ENCODE measurements at regions not wholly inside any gene's neighbourhood (a gene's known extent, or its start where the extent isn't known, plus 50 kb on each side); places are given as distances from the start of the nearest gene placed in this dataset.
"Not testable (repeated sequence)": the region's sequence is repeated elsewhere in the genome, so short reads cannot be mapped to it uniquely, and the experiment has no call there.

- H3K4me2 ChIP-seq (ENCODE audit: low read length), result no peak overlapping the region
- H3K4me1 Mint-ChIP-seq (ENCODE audit: low read depth, unreplicated experiment), result peaks cover 33% of the 10 kb centered on the region
These were observed 69.8 kb upstream of the ARL8B start for GRCh38 chr3:5052247-5052646.

DNA sequence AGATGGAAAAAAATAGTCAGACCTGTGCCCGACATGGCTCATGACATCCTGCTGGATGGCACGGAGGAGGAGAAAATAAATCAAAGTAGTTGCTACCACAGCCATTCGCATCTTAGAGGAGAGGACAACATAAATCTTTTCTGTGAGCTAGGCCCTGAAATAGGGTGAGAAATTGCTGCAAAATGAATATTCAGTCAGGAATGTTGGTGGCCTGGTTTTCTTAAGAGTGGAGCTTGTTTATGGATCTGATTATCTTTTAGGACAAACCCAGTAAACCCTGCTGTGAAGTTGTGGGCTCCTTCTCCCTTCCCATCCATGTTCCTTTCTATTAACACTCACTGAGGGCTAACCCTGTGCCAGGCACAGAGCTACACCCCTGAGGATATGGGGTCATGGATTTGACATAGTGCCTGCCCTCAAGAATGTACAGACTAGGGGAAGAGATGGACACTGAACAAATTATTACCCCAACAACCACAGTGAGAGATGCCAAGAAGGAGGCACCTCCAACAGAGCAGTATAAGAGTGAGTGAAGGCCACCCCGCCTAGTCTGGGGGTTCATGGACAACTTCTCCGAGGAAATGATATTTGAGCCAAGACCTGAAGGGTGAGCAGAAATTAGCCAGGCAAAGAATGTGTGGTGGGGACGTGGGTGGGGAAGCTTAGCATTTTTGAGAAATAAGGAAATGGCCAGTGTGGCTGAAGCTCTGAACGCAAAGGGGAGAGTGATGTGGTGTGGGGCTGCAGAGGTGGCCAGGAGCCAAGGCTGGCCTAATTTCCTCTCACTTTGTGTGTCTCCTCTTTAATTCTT, 68.9 kb upstream of the ARL8B start:
- peak overlapping the region; percentile 52 for H3K4me2 ChIP-seq (ENCODE audit: low read length)
- no peaks in the 10 kb centered on the region for H3K36me3 ChIP-seq (ENCODE audit: insufficient read depth, low read length)
- Mint-ChIP-seq H3K27me3 (ENCODE audit: low read depth, unreplicated experiment) (peaks cover 2% of the 10 kb centered on the region), H3K9me3 (ENCODE audit: unreplicated experiment) (no peaks in the 10 kb centered on the region), H3K4me1 (ENCODE audit: low read depth, unreplicated experiment) (peaks cover 39% of the 10 kb centered on the region), H3K4me3 (ENCODE audit: unreplicated experiment) (no peak overlapping the region), H3K27ac (ENCODE audit: unreplicated experiment) (peak overlapping the region; percentile 94), H3K36me3 (ENCODE audit: low read depth, unreplicated experiment) (no peaks in the 10 kb centered on the region)
- H3K9ac ChIP-seq (ENCODE audit: low read length), result peak overlapping the region; percentile 58
- peak overlapping the region; percentile 13 for H2AFZ ChIP-seq (ENCODE audit: low read depth, low read length)
- H3K4me3 ChIP-seq (ENCODE audit: insufficient read depth, low read depth, low read length), result no peak overlapping the region
- no peak for FAIRE-seq
- H3K27me3 ChIP-seq (ENCODE audit: insufficient read depth, low read length), result no peaks in the 10 kb centered on the region
- no peaks in the 10 kb centered on the region for H3K79me2 ChIP-seq (ENCODE audit: insufficient read depth, low read length)
- peaks cover 18% of the 10 kb centered on the region for H3K4me1 ChIP-seq (ENCODE audit: insufficient read depth, low read length)
- peak overlapping the region; percentile 73 for H3K27ac ChIP-seq (ENCODE audit: low read depth, low read length)
- no peak for TF ChIP-seq EZH2 (IDR thresholded peaks at IDR 0.05; ENCODE audit: insufficient read depth, low read length)
- TF ChIP-seq, protein P1, sequence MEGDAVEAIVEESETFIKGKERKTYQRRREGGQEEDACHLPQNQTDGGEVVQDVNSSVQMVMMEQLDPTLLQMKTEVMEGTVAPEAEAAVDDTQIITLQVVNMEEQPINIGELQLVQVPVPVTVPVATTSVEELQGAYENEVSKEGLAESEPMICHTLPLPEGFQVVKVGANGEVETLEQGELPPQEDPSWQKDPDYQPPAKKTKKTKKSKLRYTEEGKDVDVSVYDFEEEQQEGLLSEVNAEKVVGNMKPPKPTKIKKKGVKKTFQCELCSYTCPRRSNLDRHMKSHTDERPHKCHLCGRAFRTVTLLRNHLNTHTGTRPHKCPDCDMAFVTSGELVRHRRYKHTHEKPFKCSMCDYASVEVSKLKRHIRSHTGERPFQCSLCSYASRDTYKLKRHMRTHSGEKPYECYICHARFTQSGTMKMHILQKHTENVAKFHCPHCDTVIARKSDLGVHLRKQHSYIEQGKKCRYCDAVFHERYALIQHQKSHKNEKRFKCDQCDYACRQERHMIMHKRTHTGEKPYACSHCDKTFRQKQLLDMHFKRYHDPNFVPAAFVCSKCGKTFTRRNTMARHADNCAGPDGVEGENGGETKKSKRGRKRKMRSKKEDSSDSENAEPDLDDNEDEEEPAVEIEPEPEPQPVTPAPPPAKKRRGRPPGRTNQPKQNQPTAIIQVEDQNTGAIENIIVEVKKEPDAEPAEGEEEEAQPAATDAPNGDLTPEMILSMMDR (IDR thresholded peaks at IDR 0.05; ENCODE audit: insufficient read depth, low read depth, low read length), result no peak
- no peaks in the 10 kb centered on the region for H3K9me3 ChIP-seq (ENCODE audit: insufficient read depth, low read depth, low read length)
- peak; percentile 95 for DNase-seq (ENCODE audit: low read depth)
- H4K20me1 ChIP-seq (ENCODE audit: insufficient read depth, low read length), result no peaks in the 10 kb centered on the region

More at GRCh38 chr3:5052247-5052646, 69.8 kb upstream of the ARL8B start:
- H3K36me3 Mint-ChIP-seq (ENCODE audit: low read depth, unreplicated experiment), result no peaks in the 10 kb centered on the region
- Histone ChIP-seq H3K4me3 (ENCODE audit: insufficient read depth, low read depth, low read length) (no peak overlapping the region), H3K27me3 (ENCODE audit: insufficient read depth, low read length) (no peaks in the 10 kb centered on the region), H3K27ac (ENCODE audit: low read depth, low read length) (no peak overlapping the region), H3K4me1 (ENCODE audit: insufficient read depth, low read length) (peaks cover 14% of the 10 kb centered on the region), H3K9me3 (ENCODE audit: insufficient read depth, low read depth, low read length) (no peaks in the 10 kb centered on the region), H3K36me3 (ENCODE audit: insufficient read depth, low read length) (no peaks in the 10 kb centered on the region), H2AFZ (ENCODE audit: low read depth, low read length) (no peak overlapping the region), H4K20me1 (ENCODE audit: insufficient read depth, low read length) (no peaks in the 10 kb centered on the region), H3K9ac (ENCODE audit: low read length) (no peak overlapping the region), H3K79me2 (ENCODE audit: insufficient read depth, low read length) (no peaks in the 10 kb centered on the region)
- FAIRE-seq, result no peak
- DNase-seq (ENCODE audit: low read depth), result no peak
- TF ChIP-seq, protein P1 (IDR thresholded peaks at IDR 0.05; ENCODE audit: insufficient read depth, low read depth, low read length), result no peak
- no peak for TF ChIP-seq EZH2 (IDR thresholded peaks at IDR 0.05; ENCODE audit: insufficient read depth, low read length)
- no peaks in the 10 kb centered on the region for H3K9me3 Mint-ChIP-seq (ENCODE audit: unreplicated experiment)
- no peak overlapping the region for H3K4me3 Mint-ChIP-seq (ENCODE audit: unreplicated experiment)
- H3K27me3 Mint-ChIP-seq (ENCODE audit: low read depth, unreplicated experiment), result peaks cover 2% of the 10 kb centered on the region
- H3K27ac Mint-ChIP-seq (ENCODE audit: unreplicated experiment), result peak overlapping the region; percentile 94

GRCh38 chr3:5054098-5054497, 68.0 kb upstream of the ARL8B start:
- no peak overlapping the region for H3K4me2 ChIP-seq (ENCODE audit: low read length)

DNA sequence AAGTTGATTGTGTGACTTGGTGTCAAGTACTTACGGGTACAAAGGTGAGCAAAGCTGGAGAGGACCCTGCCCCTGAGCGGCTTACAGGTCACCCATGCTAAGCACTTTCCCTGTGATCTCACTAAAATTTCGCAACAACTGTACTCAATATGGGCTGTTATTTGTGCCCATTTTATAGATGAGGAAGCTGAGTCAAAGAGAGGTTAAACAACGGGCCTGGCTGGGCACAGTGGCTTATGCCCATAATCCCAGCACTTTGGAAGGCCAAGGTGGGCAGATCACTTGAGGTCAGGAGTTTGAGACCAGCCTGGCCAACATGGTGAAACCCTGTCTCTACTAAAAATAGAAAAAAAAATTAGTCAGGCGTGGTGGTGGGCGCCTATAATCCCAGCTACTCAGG, 67.5 kb upstream of the ARL8B start:
- H3K27ac ChIP-seq (ENCODE audit: low read depth, low read length); H3K27me3 Mint-ChIP-seq (ENCODE audit: low read depth, unreplicated experiment); H3K27me3 ChIP-seq (ENCODE audit: insufficient read depth, low read length); H3K9me3 ChIP-seq (ENCODE audit: insufficient read depth, low read depth, low read length); DNase-seq (ENCODE audit: low read depth); H3K9me3 Mint-ChIP-seq (ENCODE audit: unreplicated experiment); H3K36me3 Mint-ChIP-seq (ENCODE audit: low read depth, unreplicated experiment); H3K4me3 Mint-ChIP-seq (ENCODE audit: unreplicated experiment); FAIRE-seq; H3K27ac Mint-ChIP-seq (ENCODE audit: unreplicated experiment); H3K4me2 ChIP-seq (ENCODE audit: low read length); H4K20me1 ChIP-seq (ENCODE audit: insufficient read depth, low read length); H3K79me2 ChIP-seq (ENCODE audit: insufficient read depth, low read length); H2AFZ ChIP-seq (ENCODE audit: low read depth, low read length); H3K36me3 ChIP-seq (ENCODE audit: insufficient read depth, low read length); H3K9ac ChIP-seq (ENCODE audit: low read length); H3K4me3 ChIP-seq (ENCODE audit: insufficient read depth, low read depth, low read length): not testable (repeated sequence)
- peaks cover 43% of the 10 kb centered on the region for H3K4me1 Mint-ChIP-seq (ENCODE audit: low read depth, unreplicated experiment)
- H3K4me1 ChIP-seq (ENCODE audit: insufficient read depth, low read length), result peaks cover 23% of the 10 kb centered on the region

More at GRCh38 chr3:5054098-5054497, 68.0 kb upstream of the ARL8B start:
- DNase-seq (ENCODE audit: low read depth) (no peak), FAIRE-seq (no peak)
- Mint-ChIP-seq H3K4me1 (ENCODE audit: low read depth, unreplicated experiment) (peaks cover 43% of the 10 kb centered on the region), H3K9me3 (ENCODE audit: unreplicated experiment) (no peaks in the 10 kb centered on the region), H3K36me3 (ENCODE audit: low read depth, unreplicated experiment) (no peaks in the 10 kb centered on the region), H3K27ac (ENCODE audit: unreplicated experiment) (peak overlapping the region; percentile 94), H3K4me3 (ENCODE audit: unreplicated experiment) (no peak overlapping the region), H3K27me3 (ENCODE audit: low read depth, unreplicated experiment) (no peaks in the 10 kb centered on the region)
- H3K79me2 ChIP-seq (ENCODE audit: insufficient read depth, low read length), result no peaks in the 10 kb centered on the region
- H2AFZ ChIP-seq (ENCODE audit: low read depth, low read length), result no peak overlapping the region
- no peaks in the 10 kb centered on the region for H3K9me3 ChIP-seq (ENCODE audit: insufficient read depth, low read depth, low read length)
- no peak overlapping the region for H3K4me3 ChIP-seq (ENCODE audit: insufficient read depth, low read depth, low read length)
- H3K36me3 ChIP-seq (ENCODE audit: insufficient read depth, low read length), result no peaks in the 10 kb centered on the region
- TF ChIP-seq, protein P1 (IDR thresholded peaks at IDR 0.05; ENCODE audit: insufficient read depth, low read depth, low read length), result no peak
- TF ChIP-seq EZH2 (IDR thresholded peaks at IDR 0.05; ENCODE audit: insufficient read depth, low read length), result no peak
- no peaks in the 10 kb centered on the region for H4K20me1 ChIP-seq (ENCODE audit: insufficient read depth, low read length)
- peaks cover 23% of the 10 kb centered on the region for H3K4me1 ChIP-seq (ENCODE audit: insufficient read depth, low read length)
- H3K27me3 ChIP-seq (ENCODE audit: insufficient read depth, low read length), result no peaks in the 10 kb centered on the region
- H3K9ac ChIP-seq (ENCODE audit: low read length), result no peak overlapping the region
- peak overlapping the region; percentile 73 for H3K27ac ChIP-seq (ENCODE audit: low read depth, low read length)
